ENCODE measurements at regions not wholly inside any gene's neighbourhood (a gene's known extent, or its start where the extent isn't known, plus 50 kb on each side); places are given as distances from the start of the nearest gene placed in this dataset.

DNA sequence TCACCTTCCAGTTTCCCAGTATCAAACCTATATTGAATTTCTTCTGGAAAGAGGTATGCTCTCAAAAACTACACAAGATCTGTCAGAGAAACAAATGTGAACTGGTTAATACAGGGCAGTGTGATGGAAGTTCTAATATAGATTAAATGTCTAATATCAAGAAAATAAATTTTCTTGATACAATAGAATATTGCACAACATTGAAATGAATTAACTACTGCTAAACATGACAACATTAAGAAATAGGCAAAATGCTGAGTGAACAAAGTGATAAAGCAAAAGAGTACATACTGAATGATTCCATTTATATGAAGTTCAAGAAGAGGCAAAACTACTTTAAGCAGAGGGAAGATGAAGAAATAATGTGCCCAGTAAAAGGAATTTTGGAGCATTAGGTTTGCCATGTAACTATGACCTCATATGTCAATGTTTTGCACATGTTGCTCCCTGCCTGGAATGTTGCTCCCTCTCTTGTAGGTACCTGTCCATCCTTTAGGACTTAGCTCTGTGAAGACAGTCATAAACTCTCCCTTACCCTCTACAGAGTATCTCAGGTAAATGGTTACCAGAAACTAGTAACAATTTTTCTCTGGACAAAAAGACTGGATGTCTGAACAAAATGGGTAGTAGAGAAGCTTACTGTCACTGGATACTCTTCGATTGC lies 339.0 kb downstream of the RAD51AP2 start:
- no peaks in the 10 kb centered on the region for H3K4me1 Mint-ChIP-seq
- no peak overlapping the region for H3K27ac Mint-ChIP-seq
- no peak for DNase-seq

DNA sequence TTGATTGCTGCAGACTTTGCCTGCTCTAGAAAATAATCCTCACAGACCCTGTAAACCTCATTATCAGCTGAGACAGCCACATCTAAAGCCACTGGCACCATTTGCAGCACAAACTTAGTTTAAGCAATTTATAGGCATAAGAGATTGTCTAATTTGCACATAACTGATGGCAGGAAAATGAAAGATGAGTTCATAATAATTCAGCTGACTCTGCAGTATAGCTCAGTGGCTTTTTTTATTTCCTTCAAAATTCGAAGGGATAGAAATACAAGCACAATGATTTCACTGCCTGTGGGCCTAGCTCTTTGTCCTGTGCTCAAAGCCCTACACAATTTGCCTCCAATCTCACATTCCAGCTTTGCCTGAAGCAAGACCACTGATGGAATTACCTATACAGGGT lies 341.2 kb downstream of the RAD51AP2 start:
- no peak overlapping the region for H3K27ac Mint-ChIP-seq
- H3K36me3 Mint-ChIP-seq = no peaks in the 10 kb centered on the region
- no peaks in the 10 kb centered on the region for H3K4me1 Mint-ChIP-seq
- peaks cover 0 to 2% (median 0%) of the 10 kb centered on the region in 3 donors for H3K27me3 Mint-ChIP-seq (ENCODE audit: low read depth in 3 of 3)
- H3K9me3 Mint-ChIP-seq = peaks cover 1 to 11% (median 5%) of the 10 kb centered on the region in 6 donors
- DNase-seq = no peak
- H3K4me3 Mint-ChIP-seq = no peak overlapping the region

More for the DNA sequence above, 339.0 kb downstream of the RAD51AP2 start:
- Mint-ChIP-seq H3K9me3 (peaks cover 1 to 8% (median 4%) of the 10 kb centered on the region in 6 donors), H3K36me3 (no peaks in the 10 kb centered on the region), H3K4me3 (no peak overlapping the region), H3K27me3 (ENCODE audit: low read depth in 3 of 3) (peaks cover 0 to 2% (median 0%) of the 10 kb centered on the region in 3 donors)

DNA sequence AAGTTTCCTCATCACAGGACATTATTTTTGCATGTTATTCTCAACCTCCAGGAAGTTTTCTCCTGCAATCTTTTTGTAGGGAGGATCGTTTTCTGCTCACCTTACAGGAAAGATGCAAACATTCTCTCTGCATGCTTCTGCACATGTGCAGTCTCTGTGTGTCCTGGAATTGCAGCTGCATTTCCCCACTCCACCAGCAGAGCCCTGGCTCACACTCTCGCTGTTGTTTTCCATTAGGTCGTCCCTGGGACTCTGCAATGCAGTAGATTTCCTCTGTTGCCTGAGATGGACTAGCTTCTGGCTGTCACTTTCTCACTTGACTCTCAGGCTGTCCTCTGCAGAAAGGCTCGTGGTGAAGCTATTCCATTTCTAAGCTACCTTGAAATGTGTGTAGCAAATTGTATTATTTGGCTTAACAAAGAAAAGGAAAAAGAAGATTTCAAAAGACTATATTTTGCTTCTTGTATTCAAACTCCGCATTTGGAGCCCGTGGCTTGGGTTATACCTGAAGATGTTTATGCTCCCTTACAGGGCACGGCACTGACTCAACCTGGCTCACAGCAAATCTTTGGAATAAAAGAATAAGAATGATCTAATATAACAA lies 346.7 kb downstream of the RAD51AP2 start:
- DNase-seq = no peak

DNA sequence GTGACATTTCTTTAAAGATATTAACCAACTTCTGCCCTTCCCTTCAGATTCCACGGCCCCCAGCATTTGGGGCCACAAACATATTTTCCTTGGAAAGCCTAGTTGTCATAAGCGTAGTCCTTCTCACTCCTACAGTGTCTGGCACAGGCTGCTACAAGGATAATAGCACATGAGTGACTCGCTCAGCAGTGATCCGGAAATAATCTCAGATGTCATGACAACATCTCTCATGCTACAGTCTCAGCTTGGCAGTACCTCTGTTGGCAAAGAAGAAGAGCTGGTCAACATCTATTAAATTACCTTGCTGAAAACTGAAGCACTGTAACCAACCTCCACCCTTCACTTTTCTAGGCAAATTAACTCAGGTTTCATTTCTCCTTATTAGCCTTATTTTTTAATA lies 351.7 kb downstream of the RAD51AP2 start:
- H3K9me3 Mint-ChIP-seq = peaks cover 0 to 17% (median 4%) of the 10 kb centered on the region in 6 donors
- no peaks in the 10 kb centered on the region for H3K36me3 Mint-ChIP-seq
- H3K4me1 Mint-ChIP-seq = no peaks in the 10 kb centered on the region
- H3K27ac Mint-ChIP-seq = no peak overlapping the region
- DNase-seq = no peak
- H3K27me3 Mint-ChIP-seq (ENCODE audit: low read depth in 3 of 3) = peaks cover 0 to 2% (median 2%) of the 10 kb centered on the region in 3 donors
- H3K4me3 Mint-ChIP-seq = no peak overlapping the region

More for the DNA sequence above, 346.7 kb downstream of the RAD51AP2 start:
- Mint-ChIP-seq H3K27me3 (ENCODE audit: low read depth in 3 of 3) (peaks cover 0 to 2% (median 2%) of the 10 kb centered on the region in 3 donors), H3K4me3 (no peak overlapping the region), H3K36me3 (no peaks in the 10 kb centered on the region), H3K9me3 (peaks cover 0 to 16% (median 6%) of the 10 kb centered on the region in 6 donors), H3K4me1 (no peaks in the 10 kb centered on the region), H3K27ac (no peak overlapping the region)

DNA sequence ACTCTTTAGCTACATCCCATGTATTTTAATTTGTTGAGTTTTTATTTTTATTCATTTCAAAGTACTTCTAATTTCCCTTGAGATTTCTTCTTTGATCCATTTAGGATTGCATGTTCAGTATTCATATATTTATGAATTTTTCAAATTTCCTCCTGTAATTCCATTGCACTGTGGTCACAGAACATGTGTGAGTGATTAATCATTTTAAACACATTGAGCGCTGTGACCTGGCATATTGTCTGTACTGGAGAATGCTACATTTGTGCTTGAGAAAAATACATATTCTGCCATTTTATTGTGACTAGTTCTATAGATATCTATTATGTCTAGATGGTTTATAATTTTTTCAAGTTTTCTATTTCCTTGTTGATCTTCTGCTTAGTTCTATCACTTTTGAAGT lies 353.7 kb downstream of the RAD51AP2 start:
- Mint-ChIP-seq H3K36me3 (no peaks in the 10 kb centered on the region), H3K27ac (no peak overlapping the region), H3K4me1 (no peaks in the 10 kb centered on the region), H3K27me3 (ENCODE audit: low read depth in 3 of 3) (peaks cover 0 to 2% (median 0%) of the 10 kb centered on the region in 3 donors), H3K9me3 (peaks cover 0 to 12% (median 3%) of the 10 kb centered on the region in 6 donors), H3K4me3 (no peak overlapping the region)
- no peak for DNase-seq

DNA sequence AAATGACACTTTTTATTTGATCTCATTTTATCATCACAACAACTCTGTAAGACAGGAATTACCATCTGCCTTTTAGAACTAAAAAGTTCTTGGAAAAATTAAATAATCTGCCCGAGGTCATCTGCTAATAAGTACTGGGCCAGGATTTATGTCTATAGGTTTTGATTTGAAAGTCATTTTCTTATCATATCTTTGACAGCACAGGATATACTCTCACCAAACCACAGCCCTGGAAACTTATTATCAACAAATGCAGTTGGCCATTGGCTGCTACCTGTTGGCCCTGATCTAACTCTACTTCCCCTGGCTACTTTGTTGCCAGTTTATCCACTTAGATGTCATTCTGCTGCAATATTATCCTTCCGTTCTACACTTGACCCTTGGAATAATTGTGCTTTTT lies 354.6 kb downstream of the RAD51AP2 start:
- no peak for DNase-seq
- H3K36me3 Mint-ChIP-seq = no peaks in the 10 kb centered on the region
- H3K27ac Mint-ChIP-seq = no peak overlapping the region
- H3K27me3 Mint-ChIP-seq (ENCODE audit: low read depth in 3 of 3) = peaks cover 0 to 2% (median 0%) of the 10 kb centered on the region in 3 donors
- H3K9me3 Mint-ChIP-seq = peaks cover 0 to 12% (median 3%) of the 10 kb centered on the region in 6 donors
- no peaks in the 10 kb centered on the region for H3K4me1 Mint-ChIP-seq
- H3K4me3 Mint-ChIP-seq = no peak overlapping the region

DNA sequence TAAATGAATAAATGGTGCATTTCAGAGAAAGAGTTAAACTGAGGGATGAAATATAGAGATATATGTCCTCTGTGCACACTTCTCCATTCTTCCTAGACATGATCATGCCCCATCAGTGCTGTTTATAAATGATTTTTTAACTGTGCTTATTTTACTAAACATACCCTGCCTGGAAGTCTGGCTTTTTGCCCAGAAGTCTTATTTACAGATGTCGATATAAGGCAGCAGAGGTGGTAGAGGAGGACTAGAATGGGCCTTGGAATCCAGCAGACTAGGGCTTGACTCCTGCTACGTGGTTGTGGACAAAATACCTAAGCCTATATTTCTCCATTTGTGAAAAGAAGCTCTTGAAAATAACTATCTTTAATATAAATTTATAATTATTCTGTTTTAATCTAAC lies 355.5 kb downstream of the RAD51AP2 start:
- no peaks in the 10 kb centered on the region for H3K27me3 Mint-ChIP-seq (ENCODE audit: low read depth in 3 of 3)
- peaks cover 0 to 12% (median 3%) of the 10 kb centered on the region in 6 donors for H3K9me3 Mint-ChIP-seq
- DNase-seq = no peak
- no peak overlapping the region for H3K4me3 Mint-ChIP-seq
- no peak overlapping the region for H3K27ac Mint-ChIP-seq
- no peaks in the 10 kb centered on the region for H3K4me1 Mint-ChIP-seq
- H3K36me3 Mint-ChIP-seq = no peaks in the 10 kb centered on the region

DNA sequence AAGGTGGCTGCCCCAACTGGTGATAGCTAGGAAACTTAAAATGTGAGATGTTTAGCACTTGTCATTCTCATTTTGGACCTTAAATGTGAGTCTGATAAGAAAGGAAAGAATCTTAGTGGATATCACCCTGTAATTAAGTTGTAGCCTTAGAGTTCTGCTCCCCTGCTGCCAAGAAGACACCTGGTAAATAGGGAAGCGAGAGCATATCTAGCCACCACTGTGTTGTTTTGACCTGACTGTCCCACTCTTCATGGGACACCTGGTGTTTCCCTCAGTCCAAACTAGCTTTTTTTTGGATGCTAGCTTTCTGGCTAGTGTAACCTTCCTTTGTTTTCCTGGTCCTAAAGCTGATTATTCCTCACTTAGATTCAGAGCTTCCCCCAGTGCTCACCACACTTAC lies 357.6 kb downstream of the RAD51AP2 start:
- Mint-ChIP-seq H3K27me3 (ENCODE audit: low read depth in 3 of 3) (no peaks in the 10 kb centered on the region), H3K9me3 (peaks cover 0 to 24% (median 3%) of the 10 kb centered on the region in 6 donors), H3K4me1 (no peaks in the 10 kb centered on the region), H3K27ac (no peak overlapping the region), H3K36me3 (no peaks in the 10 kb centered on the region), H3K4me3 (no peak overlapping the region)
- no peak for DNase-seq

DNA sequence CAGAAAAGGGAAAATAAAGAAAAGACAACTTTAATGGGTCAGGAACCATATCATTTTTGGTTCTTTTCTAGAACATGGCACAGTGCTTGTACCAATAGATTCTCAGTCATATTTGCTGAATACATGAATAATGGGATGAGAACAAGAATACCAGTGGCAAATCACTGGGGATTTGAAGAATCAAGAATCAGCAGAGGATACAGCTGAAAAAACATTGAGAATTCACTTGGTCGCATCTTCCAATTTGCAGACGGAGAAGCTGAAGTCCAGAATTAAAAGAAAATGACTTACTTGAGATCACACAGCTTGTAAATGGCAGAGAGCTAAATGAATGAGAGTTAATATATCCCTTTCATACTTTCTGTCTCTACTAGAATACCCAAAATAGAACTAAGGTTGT lies 362.2 kb downstream of the RAD51AP2 start:
- Mint-ChIP-seq H3K4me3 (no peak overlapping the region), H3K27ac (no peak overlapping the region), H3K4me1 (no peaks in the 10 kb centered on the region), H3K9me3 (peaks cover 0 to 17% (median 4%) of the 10 kb centered on the region in 6 donors), H3K27me3 (ENCODE audit: low read depth in 3 of 3) (peaks cover 0 to 1% (median 0%) of the 10 kb centered on the region in 3 donors), H3K36me3 (no peaks in the 10 kb centered on the region)
- DNase-seq = no peak

DNA sequence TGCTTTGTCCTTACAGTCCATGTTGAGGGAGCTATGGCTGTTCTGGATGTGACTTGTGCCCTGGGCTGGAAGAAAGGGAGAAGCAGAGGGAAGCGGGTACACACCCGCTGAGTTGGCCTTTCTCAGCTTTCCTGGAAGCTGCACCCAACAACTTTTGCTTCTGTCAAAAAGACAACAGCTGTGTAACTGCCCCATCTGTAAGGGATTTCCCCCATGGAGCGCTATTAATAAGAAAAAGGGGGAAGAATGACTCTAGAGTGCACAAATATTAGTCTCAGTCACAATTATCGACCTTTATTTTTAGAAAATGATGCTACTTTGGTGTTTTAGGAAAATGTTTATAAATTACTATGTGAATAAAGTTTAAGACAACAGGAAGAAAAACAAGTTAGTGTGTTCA lies 368.3 kb downstream of the RAD51AP2 start:
- no peak overlapping the region for H3K27ac Mint-ChIP-seq
- H3K4me3 Mint-ChIP-seq = no peak overlapping the region
- H3K9me3 Mint-ChIP-seq = peaks cover 2 to 14% (median 5%) of the 10 kb centered on the region in 6 donors
- H3K36me3 Mint-ChIP-seq = no peaks in the 10 kb centered on the region
- no peaks in the 10 kb centered on the region for H3K4me1 Mint-ChIP-seq
- H3K27me3 Mint-ChIP-seq (ENCODE audit: low read depth in 3 of 3) = peaks cover 0 to 1% (median 0%) of the 10 kb centered on the region in 3 donors
- DNase-seq = no peak

DNA sequence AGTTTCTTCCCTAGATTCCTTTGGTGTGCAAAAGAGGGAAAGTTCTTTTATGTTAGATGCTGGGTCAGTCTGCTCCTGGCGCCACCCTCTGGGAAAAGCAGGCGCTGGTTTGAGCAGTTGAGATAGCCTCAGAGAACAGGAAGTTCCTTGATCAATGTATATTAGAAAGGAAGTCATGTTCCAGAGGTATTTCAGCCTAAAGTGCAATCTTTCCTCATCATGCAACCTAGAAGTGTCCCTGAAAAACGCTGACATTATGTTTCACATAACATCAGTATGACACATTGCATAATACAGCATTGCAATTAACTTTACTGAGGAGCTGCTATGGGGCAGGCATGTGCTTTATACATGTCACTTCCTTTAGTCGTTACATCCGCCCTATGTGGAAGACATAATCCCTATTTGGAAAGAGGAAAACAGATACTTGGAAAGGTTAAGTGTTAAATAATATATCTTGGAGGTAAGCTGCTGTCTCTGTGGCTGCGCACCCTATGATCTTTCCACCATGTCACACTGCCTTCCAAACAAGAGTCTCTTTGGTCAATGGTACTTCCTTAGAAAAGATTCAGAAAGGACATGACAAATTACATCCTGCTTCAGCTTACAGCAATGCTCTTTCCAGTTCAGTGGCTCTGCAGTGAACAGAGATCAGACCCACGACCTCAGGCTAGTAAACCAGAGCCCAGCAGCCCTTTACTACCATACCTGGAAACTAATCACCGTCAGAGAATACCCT lies 369.7 kb downstream of the RAD51AP2 start:
- Mint-ChIP-seq H3K9me3 (peaks cover 2 to 14% (median 5%) of the 10 kb centered on the region in 6 donors), H3K36me3 (no peaks in the 10 kb centered on the region), H3K27ac (no peak overlapping the region), H3K4me3 (no peak overlapping the region), H3K27me3 (ENCODE audit: low read depth in 3 of 3) (no peaks in the 10 kb centered on the region), H3K4me1 (no peaks in the 10 kb centered on the region)
- no peak for DNase-seq

DNA sequence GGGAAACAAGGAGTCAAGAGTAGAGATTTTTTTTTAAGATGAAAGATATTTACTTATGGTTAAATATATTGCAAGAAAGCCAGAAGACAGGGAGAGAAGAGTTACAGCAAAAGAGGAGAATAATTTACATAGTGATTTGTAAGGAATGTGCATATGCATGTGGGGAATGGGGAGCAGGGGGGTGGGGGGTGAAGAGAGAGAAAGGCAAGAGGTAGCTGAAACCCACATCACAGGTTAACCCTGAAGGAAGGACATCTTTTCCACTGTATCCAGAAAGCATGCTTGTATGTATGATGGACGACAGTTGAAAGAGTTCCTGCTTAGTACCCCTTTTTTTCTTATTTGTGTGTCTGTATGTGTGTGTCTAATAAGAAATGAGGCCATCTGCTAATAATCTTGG lies 371.9 kb downstream of the RAD51AP2 start:
- no peak overlapping the region for H3K4me3 Mint-ChIP-seq
- no peaks in the 10 kb centered on the region for H3K4me1 Mint-ChIP-seq
- H3K36me3 Mint-ChIP-seq = no peaks in the 10 kb centered on the region
- H3K27me3 Mint-ChIP-seq (ENCODE audit: low read depth in 3 of 3) = no peaks in the 10 kb centered on the region
- no peak overlapping the region for H3K27ac Mint-ChIP-seq
- DNase-seq = no peak
- H3K9me3 Mint-ChIP-seq = peaks cover 0 to 14% (median 4%) of the 10 kb centered on the region in 6 donors

DNA sequence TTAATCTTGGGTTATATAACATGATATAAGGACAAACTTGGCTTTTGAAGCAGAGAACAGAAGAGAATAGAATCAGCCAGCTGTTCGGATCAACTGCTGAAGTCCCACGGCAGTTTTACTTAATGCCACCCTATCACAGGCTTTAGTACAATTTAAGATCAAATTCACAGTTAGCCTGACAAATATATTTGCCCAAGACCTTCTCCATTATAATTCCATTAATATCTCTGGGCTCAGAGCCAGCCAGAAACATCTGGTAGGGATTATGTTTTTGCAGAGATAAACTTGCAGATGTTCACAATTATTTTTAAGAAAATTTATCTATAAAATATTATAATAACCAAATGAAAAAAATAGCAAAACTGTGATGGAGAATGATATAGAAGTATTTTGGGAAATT lies 381.4 kb downstream of the RAD51AP2 start:
- no peaks in the 10 kb centered on the region for H3K4me1 Mint-ChIP-seq
- no peak for DNase-seq
- H3K36me3 Mint-ChIP-seq = no peaks in the 10 kb centered on the region
- no peak overlapping the region for H3K4me3 Mint-ChIP-seq
- H3K27me3 Mint-ChIP-seq (ENCODE audit: low read depth in 3 of 3) = no peaks in the 10 kb centered on the region
- H3K9me3 Mint-ChIP-seq = peaks cover 0 to 24% (median 6%) of the 10 kb centered on the region in 6 donors
- no peak overlapping the region for H3K27ac Mint-ChIP-seq

DNA sequence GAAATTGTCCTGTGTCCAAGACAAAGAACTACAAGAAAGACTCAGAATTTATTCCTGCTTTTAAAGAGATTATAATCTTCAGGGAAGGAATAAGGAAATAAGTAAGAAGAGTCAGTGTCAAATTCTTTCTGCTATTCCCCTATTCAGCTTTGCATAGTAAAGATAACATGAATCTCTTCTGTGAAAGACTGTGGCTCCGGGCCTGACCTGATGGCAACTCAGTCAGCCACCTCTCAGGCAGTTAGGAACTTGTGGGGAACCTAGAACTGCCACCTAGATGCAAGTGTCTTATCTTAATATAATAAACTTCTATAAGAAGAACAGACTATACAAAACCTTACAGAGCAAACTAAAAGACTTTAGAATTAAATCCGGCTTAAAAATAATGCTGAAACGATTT lies 382.0 kb downstream of the RAD51AP2 start:
- Mint-ChIP-seq H3K27ac (no peak overlapping the region), H3K9me3 (peaks cover 3 to 24% (median 6%) of the 10 kb centered on the region in 6 donors), H3K4me1 (no peaks in the 10 kb centered on the region), H3K36me3 (no peaks in the 10 kb centered on the region), H3K4me3 (no peak overlapping the region), H3K27me3 (ENCODE audit: low read depth in 3 of 3) (no peaks in the 10 kb centered on the region)
- no peak for DNase-seq
